ENCODE measurements at regions not wholly inside any gene's neighbourhood (a gene's known extent, or its start where the extent isn't known, plus 50 kb on each side); places are given as distances from the start of the nearest gene placed in this dataset.

- Histone ChIP-seq H3K36me3 (no peaks in the 10 kb centered on the region), H3K9me3 (ENCODE audit: severe bottlenecking) (no peaks in the 10 kb centered on the region), H3K27ac (no peak overlapping the region), H3K4me3 (ENCODE audit: low read depth, low read length) (no peak overlapping the region), H3K27me3 (ENCODE audit: insufficient read depth, low read depth, severe bottlenecking) (no peaks in the 10 kb centered on the region)
- TF ChIP-seq, protein P1, sequence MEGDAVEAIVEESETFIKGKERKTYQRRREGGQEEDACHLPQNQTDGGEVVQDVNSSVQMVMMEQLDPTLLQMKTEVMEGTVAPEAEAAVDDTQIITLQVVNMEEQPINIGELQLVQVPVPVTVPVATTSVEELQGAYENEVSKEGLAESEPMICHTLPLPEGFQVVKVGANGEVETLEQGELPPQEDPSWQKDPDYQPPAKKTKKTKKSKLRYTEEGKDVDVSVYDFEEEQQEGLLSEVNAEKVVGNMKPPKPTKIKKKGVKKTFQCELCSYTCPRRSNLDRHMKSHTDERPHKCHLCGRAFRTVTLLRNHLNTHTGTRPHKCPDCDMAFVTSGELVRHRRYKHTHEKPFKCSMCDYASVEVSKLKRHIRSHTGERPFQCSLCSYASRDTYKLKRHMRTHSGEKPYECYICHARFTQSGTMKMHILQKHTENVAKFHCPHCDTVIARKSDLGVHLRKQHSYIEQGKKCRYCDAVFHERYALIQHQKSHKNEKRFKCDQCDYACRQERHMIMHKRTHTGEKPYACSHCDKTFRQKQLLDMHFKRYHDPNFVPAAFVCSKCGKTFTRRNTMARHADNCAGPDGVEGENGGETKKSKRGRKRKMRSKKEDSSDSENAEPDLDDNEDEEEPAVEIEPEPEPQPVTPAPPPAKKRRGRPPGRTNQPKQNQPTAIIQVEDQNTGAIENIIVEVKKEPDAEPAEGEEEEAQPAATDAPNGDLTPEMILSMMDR (IDR thresholded peaks at IDR 0.05; ENCODE audit: low read depth, low read length): no peak
- no peak for DNase-seq
Observed at GRCh38 chr4:30002341-30002740, 717.8 kb upstream of the PCDH7 start.

GRCh38 chr4:30005995-30006394 is 714.2 kb upstream of the PCDH7 start:
- H3K36me3 ChIP-seq: no peaks in the 10 kb centered on the region
- no peak for DNase-seq
- H3K9me3 ChIP-seq (ENCODE audit: severe bottlenecking): peaks cover under 1% of the 10 kb centered on the region
- no peaks in the 10 kb centered on the region for H3K27me3 ChIP-seq (ENCODE audit: insufficient read depth, low read depth, severe bottlenecking)
- no peak overlapping the region for H3K4me3 ChIP-seq (ENCODE audit: low read depth, low read length)
- TF ChIP-seq, protein P1 (IDR thresholded peaks at IDR 0.05; ENCODE audit: low read depth, low read length): no peak
- H3K27ac ChIP-seq: no peak overlapping the region

- Histone ChIP-seq H3K27ac (no peak overlapping the region), H3K9me3 (ENCODE audit: severe bottlenecking) (no peaks in the 10 kb centered on the region), H3K36me3 (no peaks in the 10 kb centered on the region), H3K4me3 (ENCODE audit: low read depth, low read length) (no peak overlapping the region), H3K27me3 (ENCODE audit: insufficient read depth, low read depth, severe bottlenecking) (no peaks in the 10 kb centered on the region)
- TF ChIP-seq, protein P1 (IDR thresholded peaks at IDR 0.05; ENCODE audit: low read depth, low read length): no peak
- DNase-seq: no peak
Observed at GRCh38 chr4:30024526-30024925, 695.6 kb upstream of the PCDH7 start.

GRCh38 chr4:30028826-30029225 is 691.3 kb upstream of the PCDH7 start:
- Histone ChIP-seq H3K4me3 (ENCODE audit: low read depth, low read length) (no peak overlapping the region), H3K27ac (no peak overlapping the region), H3K27me3 (ENCODE audit: insufficient read depth, low read depth, severe bottlenecking) (no peaks in the 10 kb centered on the region), H3K36me3 (no peaks in the 10 kb centered on the region), H3K9me3 (ENCODE audit: severe bottlenecking) (no peaks in the 10 kb centered on the region)
- TF ChIP-seq, protein P1 (IDR thresholded peaks at IDR 0.05; ENCODE audit: low read depth, low read length): no peak
- no peak for DNase-seq

DNA sequence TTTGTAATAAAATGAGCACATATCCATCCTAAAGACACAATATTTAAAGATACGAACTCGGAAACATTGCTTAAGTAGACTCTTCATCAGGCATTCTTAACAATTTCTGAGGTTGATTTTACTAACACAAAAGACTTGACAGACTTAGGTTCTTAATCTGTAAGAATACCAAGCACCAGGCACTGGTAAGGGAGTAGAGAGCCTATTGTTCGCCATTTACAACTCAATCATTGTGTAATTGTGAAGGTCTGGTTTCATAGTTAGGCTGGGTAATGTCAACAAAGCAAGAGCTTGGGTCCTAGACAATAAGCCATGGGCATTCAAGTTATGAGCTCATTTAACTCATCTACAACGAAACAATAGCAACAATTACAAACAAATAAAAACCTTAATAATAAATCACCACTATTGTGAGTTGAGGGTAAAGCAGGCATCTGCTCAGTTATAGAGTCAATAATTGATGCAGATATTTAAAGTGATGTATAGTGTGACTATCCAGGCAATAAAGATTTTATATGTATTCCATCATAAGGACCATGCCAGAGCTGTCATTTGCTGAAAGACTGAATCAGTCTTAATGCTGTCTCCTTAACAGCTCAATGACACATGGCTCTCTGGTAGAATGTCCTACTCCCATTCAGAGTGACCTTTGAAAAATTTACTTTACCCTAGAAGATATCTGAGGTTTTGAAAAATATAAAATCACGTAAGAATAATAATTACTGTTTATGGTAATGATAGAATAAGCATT is 664.0 kb upstream of the PCDH7 start:
- H3K9me3 ChIP-seq (ENCODE audit: severe bottlenecking): no peaks in the 10 kb centered on the region
- H3K27ac ChIP-seq: no peak overlapping the region
- TF ChIP-seq, protein P1 (IDR thresholded peaks at IDR 0.05; ENCODE audit: low read depth, low read length): no peak
- DNase-seq: no peak
- H3K27me3 ChIP-seq (ENCODE audit: insufficient read depth, low read depth, severe bottlenecking): no peaks in the 10 kb centered on the region
- H3K36me3 ChIP-seq: no peaks in the 10 kb centered on the region
- no peak overlapping the region for H3K4me3 ChIP-seq (ENCODE audit: low read depth, low read length)

- H3K27ac ChIP-seq: no peak overlapping the region
- H3K36me3 ChIP-seq: no peaks in the 10 kb centered on the region
- no peak for DNase-seq
- H3K4me3 ChIP-seq (ENCODE audit: low read depth, low read length): no peak overlapping the region
- H3K27me3 ChIP-seq (ENCODE audit: insufficient read depth, low read depth, severe bottlenecking): no peaks in the 10 kb centered on the region
- H3K9me3 ChIP-seq (ENCODE audit: severe bottlenecking): no peaks in the 10 kb centered on the region
- TF ChIP-seq, protein P1 (IDR thresholded peaks at IDR 0.05; ENCODE audit: low read depth, low read length): no peak
Observed at GRCh38 chr4:30068234-30068633, 651.9 kb upstream of the PCDH7 start.

Measured in WERI-Rb-1 (cell line).